ENCODE measurements at regions not wholly inside any gene's neighbourhood (a gene's known extent, or its start where the extent isn't known, plus 50 kb on each side); places are given as distances from the start of the nearest gene placed in this dataset.
A peak's percentile ranks its signal among the peaks of the same experiment; 100 is the strongest.
"Not testable (repeated sequence)": the region's sequence is repeated elsewhere in the genome, so short reads cannot be mapped to it uniquely, and the experiment has no call there.

DNA sequence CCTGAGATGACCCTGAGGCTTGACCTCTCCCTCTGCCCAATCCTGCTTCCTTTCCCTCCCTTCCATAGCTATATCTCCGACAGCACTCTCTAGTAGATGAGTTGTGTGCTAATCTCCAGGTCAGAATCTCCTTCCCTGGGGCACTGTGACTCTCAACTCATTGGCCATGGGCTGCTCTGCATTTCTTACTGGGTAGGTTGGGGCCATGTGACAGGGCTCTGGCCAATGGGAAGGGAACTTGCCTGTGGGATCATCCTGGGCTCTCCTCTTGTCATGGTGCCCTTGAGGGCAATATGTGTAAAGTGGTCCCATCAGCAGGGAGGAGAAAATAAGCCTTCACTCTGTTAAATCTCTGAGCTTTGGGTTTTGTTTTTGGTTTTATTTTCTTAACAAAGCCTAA is 80.1 kb upstream of the ANKRD1 start:
- DNase-seq (ENCODE audit: insufficient read length, low spot score), result no peak
- FAIRE-seq, result no peak

DNA sequence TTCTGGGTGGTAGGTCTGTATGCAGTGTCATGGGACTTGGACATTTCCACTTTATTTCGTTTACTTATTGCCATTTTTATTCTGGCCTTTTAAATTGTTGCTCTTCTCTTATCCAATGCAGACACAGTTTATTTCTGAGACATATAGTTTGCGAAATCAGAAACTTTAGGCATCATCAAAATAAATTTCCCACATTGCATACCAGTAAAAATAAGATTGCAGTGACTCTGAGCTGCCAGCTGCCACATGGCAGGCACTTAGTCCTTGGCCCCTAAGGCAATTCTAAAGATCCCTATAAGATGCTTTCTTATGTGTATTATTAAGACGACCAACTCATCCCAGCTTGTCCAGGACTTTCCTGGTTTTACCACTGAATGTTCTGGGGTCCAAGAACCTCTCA is 81.8 kb upstream of the ANKRD1 start:
- DNase-seq (ENCODE audit: insufficient read length, low spot score) (no peak), FAIRE-seq (no peak)

DNA sequence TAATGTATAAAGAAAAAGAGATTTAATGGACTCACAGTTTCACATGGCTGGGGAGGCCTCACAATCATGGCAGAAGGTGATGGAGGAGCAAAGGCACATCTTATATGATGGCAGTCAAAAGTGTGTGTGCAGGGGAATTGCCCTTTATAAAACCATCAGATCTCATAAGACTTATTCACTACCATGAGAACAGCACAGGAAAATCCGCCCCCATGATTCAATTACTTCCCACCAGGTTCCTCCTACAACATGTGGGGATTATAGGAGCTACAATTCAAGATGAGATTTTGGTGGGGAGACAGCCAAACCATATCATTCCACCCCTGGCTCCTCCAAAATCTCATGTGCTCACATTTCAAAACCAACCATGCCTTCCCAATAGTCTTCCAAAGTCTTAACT is 82.5 kb upstream of the ANKRD1 start:
- not testable (repeated sequence) for DNase-seq (ENCODE audit: insufficient read length, low spot score); FAIRE-seq

DNA sequence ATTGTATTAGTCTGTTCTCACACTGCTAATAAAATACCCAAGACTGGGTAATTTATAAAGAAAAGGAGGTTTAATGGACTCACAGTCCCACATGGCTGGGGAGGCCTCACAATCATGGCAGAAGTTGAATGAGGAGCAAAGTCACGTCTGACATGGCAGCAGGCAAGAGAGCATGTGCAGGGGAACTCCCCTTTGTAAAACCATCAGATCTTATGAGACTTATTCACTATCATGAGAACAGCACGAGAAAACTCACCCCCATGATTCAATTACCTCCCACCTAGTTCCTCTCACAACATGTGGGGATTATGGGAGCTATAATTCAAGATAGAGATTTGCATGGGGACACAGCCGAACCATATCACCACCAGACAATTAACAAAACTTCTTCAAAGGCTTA is 84.4 kb upstream of the ANKRD1 start:
- DNase-seq (ENCODE audit: insufficient read length, low spot score); FAIRE-seq: not testable (repeated sequence)

DNA sequence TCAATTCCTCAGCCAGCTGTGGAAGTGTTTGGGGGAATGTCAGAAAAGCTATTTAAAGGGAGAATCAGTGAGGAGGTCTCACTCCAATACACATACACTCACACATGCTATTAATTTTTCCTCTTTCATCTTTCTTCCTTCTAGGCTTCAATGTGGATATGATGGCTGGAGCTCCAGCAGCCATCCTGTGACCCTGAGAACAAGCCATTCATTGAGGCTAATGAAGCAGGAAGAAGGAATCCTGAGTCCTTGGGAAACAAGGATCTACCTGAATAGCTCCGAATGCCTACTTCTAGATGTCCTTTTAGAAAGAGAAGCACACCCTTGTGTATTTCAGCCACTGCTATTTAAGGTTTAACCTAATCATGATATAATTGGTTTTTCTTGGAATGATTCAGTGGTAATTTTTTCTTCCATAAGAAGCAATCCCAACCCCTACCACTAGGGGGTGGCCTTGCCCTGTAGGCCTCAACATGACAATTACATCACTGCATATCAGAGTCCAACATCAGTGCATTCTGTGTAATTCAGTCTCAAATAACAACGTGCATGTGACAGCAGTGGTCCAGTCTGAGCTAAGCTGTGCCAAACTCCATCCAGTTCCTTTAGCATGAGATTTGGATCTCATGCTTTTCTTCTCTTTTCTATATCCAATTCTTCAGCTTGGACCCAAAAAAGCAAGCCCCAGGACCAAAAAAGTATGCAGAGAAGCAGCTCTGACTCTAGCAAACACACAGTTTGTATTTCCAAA is 85.3 kb upstream of the ANKRD1 start:
- DNase-seq (ENCODE audit: insufficient read length, low spot score), result peak; percentile 56
- FAIRE-seq, result peak; percentile 54

DNA sequence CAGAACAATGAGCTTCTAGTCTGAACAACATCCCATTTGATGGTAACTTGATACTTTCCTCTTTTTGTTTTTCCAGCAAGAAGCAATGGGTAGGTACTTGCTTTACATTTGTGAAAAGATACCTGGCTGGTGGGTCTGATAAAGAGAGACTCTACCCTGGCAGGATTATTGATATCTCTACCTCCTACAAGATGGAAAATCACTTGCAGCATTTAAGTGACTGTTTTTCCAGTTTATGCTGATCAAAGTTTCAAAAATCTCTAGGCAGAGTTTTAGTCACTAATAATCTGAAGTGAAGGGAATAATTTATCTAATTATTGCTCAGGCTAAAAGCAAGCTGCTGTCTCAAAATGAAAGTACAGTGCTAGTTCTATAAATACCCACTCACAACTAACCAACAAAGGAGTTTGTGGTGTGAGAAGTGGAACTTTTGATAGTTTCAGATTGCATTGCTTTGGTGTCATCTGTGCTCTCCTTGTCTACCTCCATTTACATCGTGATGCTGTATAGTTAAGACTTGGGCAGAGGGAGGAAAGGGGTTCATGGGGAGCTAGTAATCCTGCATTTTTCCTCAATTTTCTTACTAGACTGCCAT is 86.0 kb upstream of the ANKRD1 start:
- DNase-seq (ENCODE audit: insufficient read length, low spot score) (no peak), FAIRE-seq (no peak)

DNA sequence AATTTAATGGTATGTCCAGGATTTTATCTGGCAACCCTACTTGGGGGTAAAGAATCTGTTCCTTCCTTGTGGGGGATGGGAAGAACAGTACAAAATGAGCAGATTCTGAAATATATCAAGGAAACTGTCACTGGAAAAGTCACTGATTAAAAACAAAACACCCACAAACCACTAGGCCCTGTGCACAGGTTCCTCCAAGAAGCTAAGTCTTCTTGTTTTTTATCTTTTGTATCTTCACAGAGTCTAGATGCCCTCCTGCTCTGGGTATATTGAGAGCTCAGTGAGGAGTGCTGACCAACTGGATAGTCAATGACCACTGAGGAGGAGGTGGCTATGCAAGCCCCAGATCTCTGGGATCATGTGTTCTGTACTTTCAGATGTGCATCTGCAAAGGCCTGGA is 86.8 kb upstream of the ANKRD1 start:
- no peak for FAIRE-seq

DNA sequence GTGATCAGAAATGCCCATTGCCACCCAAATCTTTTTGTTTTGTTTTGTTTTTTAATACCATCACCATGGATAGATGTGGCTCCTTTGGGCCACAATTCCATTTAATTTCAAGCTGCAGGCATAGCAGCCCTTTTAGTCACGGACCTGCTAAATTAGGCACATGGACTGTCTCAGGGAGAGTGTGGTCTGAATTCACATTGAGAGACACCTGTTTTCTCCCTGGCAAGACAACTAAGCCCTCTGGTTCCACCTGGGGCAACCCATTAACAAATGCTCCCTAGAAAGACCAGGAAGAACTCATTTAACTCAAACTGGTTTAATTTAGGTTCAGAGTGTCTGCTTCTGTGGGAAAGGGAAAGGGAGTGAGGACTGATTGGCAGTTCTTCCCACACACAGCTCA is 88.2 kb upstream of the ANKRD1 start:
- DNase-seq (ENCODE audit: insufficient read length, low spot score) (no peak), FAIRE-seq (no peak)

More for the DNA sequence above, 86.8 kb upstream of the ANKRD1 start:
- DNase-seq (ENCODE audit: insufficient read length, low spot score), result no peak

DNA sequence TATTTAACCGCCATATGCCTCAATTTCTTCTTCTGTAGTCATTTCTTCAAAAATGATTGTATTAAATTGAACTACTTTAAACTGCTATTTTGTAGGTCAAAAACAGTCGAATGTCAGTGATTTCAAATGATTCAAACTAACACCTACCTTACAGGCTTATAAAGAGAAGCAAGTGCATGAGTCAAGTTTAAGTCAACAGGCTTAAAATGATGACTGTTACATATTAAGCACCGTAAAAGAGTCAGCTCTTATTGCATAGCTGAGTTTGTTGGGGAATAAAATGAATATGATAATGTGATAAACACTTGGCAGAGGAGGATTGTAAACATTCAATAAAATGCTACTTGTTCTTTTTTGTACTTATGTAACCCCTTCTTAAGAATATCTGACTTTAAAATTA is 90.1 kb upstream of the ANKRD1 start:
- FAIRE-seq (no peak), DNase-seq (ENCODE audit: insufficient read length, low spot score) (no peak)

DNA sequence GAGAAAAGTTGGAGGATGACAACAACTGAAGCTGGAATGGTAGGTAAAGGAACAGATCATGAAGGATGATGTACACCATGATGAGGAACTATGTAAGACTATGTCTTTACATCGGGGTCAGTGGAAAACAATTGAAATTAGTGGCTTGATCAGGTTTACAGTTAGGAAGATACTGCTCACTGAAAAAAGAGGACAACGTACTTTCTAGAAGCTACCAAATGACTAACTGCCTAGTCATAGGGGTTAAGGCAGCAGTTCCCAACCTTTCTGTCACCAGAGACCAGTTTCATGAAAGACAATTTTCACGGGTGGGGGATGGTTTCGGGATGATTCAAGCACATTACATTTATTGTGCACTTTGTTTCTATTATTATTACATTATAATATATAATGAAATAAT is 91.6 kb upstream of the ANKRD1 start:
- no peak for DNase-seq (ENCODE audit: insufficient read length, low spot score)
- FAIRE-seq, result no peak

DNA sequence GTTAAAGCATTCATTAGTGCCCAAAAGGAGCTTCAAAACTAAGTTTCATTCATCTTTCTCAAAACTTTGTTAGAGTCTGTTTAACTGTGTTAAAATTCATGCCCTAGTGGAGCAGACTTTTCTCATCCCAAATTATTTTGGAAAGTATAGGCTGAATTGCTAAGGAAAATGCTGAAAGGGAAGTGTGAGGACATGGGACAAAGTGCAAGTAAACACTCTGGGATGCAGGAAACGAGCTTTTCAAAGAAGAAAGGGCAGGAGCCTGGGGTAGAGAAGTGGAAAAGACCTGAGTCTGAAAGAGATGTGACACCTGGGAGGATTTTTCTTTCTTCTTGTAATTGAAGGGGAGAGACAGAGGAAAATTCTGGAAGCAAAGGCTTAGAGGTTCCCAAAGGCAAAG is 93.1 kb upstream of the ANKRD1 start:
- FAIRE-seq (no peak), DNase-seq (ENCODE audit: insufficient read length, low spot score) (no peak)

DNA sequence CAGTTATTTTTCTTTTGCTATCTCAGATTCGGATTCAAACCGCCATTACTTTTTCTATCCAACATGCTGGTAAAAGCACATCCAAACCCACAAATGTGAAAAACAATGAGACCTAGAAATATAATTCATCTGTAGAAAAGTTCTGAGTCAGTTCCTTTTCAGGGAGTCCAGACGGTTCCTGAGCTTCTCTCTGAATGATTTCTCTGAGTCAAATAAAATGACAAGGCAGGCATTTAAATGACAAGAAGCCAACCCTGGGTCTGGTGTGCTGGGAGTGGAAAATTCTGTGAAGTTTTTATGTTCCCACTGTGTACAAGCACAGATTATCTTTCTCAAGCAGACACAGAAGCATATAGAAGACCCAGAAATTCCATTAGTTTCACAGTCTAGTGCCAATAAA is 96.3 kb upstream of the ANKRD1 start:
- FAIRE-seq (no peak), DNase-seq (ENCODE audit: insufficient read length, low spot score) (no peak)

DNA sequence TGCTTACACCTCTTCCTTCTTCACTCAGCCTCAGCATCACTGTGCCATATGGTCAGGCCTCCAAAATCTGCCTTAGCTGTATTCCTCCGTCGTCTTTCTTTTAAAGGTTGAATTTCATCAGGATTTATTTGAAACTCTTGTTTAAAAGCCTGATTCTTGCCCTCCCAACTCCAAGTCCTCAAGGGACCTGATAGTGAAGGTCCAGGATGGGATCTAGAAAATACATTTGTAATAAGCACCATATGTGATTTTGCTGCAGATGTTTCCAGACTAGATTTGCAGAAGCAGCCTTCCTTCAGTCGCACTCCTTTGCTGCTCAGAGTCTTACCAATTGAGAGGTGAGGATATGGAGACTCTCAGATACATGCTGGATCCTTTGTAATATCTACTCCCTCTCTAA is 101.0 kb upstream of the ANKRD1 start:
- FAIRE-seq, result no peak
- DNase-seq (ENCODE audit: insufficient read length, low spot score), result no peak

DNA sequence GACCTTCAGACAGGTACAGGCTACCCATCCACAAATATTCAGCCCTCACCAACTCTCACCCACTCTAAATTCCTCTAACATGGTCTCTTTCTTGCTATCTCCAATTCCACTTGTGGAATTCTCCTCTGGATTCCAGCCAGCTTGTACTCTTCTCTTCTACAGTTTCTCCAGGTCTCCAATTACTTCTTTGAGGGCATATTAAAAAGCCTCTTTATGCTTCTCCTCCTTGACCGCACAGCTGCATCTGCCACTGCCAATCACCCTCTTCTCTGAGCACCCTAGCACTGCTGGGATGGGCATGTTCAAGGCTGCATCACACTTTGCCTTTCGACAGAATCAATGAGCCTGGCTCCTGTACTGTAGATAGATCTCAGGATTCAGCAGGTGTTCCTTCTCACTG is 101.5 kb upstream of the ANKRD1 start:
- DNase-seq (ENCODE audit: insufficient read length, low spot score) (no peak), FAIRE-seq (no peak)

DNA sequence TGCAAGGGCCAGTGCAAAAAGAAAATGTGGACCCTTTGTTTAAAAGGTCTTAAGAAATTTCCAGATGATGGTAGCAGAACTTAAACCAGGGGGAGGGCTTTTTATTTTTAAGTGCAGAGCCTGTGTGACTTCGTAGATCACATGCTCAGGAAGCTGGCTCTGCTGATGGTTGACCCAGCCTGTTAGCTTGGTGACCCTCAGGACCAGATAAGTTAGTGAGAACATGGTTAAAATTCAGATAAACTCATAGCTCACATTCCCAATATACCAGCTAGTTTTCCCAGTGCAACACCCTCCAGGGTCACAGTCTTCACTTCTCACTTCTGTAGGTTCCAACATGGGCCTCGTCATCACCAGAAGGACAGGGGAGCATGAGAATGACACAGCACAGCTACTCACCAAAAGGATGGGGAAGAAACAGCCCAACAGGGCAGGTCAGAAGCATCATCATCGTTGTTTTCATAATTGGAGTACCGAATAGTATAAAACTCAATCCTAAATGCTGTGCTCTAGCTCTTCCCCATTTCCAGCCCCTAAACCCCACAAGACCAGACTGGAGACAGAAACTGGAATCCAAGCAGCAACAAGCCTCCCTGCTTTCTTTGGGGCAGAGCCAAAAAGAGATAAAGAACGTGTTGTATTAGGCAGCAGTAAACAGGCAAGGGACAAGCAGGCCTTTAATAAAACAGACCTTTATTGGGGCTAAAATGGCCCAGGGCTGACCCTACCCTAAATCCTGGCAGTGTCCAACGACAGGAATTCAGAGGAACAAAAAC is 102.2 kb upstream of the ANKRD1 start:
- DNase-seq (ENCODE audit: insufficient read length, low spot score) (no peak), FAIRE-seq (no peak)

DNA sequence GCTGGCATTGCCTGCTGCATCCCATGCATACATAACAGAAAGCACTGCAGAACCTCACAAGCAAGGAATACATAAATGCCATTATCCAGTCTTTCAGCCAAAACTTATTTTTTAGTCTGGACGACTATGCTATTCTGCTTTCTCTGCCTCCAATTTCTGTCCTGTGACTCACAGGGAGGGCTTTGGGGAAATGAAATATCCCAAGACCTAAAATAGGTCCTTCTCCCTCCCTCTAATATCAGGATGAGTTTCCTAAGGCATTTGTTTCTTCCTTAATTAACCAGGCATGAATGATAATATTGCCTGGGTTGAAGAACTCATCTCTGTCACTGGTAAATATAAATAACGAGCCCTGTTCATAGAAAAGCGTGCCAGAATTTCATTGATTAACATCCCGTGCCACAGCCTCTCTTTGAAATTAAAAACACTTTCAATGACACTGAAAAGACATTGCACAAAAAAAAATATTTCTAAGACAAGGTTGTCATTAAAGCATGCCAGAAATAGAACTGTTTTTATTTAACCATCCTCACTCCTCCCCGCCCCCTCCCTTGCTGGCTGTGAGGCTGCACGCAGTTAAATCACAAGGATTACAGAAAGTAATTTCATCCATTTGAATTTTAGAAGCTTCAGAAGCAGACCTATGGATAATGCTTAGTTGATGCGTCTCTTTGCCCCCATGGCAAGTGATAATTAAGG is 103.0 kb upstream of the ANKRD1 start:
- FAIRE-seq (no peak), DNase-seq (ENCODE audit: insufficient read length, low spot score) (no peak)

DNA sequence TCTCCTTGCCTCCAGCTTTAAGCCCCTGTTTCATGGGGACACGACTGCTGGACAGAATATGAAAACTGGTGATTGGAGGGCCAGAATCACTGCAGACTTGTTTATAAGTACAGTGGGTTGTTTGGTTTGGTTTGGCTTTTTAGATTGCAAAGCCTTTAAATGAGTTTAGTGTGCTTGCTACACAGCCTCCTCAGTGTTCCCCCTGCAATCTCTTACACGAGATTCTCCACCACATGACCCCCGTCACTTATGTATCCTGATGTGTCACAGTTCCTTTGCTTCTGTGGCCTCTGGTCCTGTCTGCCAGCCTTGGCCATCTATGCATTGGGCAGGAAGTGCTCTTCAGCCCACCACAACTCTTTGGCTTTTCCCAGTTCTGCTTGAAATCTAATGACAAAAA is 103.7 kb upstream of the ANKRD1 start:
- no peak for FAIRE-seq

DNA sequence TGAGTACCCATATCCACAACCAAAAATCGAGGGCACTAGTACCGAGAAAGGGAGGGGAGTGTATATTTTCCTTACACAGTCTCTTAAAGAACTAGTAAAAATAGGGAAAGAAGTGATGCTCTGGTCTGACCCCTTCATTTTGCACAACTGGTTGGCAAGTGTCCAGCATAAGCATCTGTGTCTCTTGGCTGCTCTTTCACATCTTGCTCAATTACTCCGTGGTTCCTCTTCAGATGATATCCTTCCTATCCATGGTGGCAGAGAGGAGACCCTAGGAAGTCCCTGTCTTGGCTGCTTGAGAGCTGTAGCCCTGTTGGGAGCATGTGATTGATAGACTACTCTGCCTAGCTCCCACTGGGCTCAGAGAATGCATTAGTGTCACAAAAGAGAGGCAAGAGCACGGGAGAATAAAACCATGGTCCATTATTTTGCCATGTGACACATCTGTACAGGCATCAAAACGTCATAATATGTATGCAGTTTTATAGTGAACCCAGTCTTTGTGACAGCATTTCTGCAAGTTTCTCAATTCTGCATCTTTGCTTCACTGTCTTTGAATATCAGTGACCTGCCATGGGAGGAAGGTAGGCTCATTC is 111.8 kb upstream of the ANKRD1 start:
- no peak for FAIRE-seq
- no peak for DNase-seq (ENCODE audit: insufficient read length, low spot score)

More for the DNA sequence above, 103.7 kb upstream of the ANKRD1 start:
- DNase-seq (ENCODE audit: insufficient read length, low spot score), result no peak

DNA sequence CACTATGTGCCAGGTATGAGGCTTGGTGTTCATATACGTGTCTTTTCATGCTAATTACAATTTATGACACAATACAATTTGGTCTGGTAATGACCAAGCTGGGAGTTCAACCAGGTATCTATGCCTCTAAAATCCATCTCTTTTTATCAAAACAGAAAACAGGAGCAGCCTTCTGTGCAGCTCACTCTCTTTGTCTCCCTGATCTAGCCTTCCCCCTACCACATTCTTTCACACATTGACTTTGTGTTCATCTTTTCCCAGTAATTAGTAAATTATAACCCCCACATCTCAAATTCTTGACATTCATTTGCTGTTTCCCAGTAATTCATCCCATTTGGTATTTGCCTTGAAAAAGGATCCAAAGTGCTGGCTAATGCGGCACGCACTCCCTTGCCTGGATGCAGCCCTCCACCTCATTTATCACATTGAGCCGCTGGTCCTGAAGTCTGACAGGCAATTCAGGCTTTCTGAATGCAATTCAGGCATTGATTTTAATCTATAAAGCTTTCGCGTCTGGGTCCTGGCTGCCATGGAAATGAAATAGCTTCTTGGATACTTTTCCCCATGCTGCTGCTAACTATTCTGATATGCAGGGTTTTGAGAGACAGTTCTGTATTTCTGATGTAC is 112.5 kb upstream of the ANKRD1 start:
- DNase-seq (ENCODE audit: insufficient read length, low spot score) (no peak), FAIRE-seq (no peak)

DNA sequence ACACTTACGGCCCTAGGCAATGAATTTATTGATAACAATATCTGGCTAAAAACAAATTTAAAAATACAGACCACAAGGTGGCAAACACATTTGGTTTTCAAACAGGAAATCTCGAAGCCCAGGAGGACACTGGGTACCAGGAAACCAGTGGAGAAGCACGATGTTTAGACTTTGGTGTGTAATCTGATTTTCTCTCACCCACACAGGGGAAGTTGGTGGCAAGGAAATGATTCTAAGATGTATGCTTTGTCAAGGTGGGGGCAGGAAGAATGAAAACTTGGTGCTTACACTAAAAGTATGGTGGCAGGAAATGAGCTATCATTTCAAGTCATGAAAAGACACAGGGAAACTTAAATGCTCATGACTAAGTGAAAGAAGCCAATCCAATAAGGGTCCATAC is 113.2 kb upstream of the ANKRD1 start:
- FAIRE-seq, result no peak
- no peak for DNase-seq (ENCODE audit: insufficient read length, low spot score)

Measured in HTR-8/SVneo (cell line).